ENCODE measurements at regions not wholly inside any gene's neighbourhood (a gene's known extent, or its start where the extent isn't known, plus 50 kb on each side); places are given as distances from the start of the nearest gene placed in this dataset.

- no peak for DNase-seq (ENCODE audit: low read depth in 1 of 2, low spot score in 1 of 2)
- no peak for TF ChIP-seq GABPA (IDR thresholded peaks at IDR 0.05; ENCODE audit: low read depth)
- no peak for TF ChIP-seq CTCF (IDR thresholded peaks at IDR 0.05; ENCODE audit: insufficient read depth, low read length)
- TF ChIP-seq POLR2AphosphoS5 (IDR thresholded peaks at IDR 0.05; ENCODE audit: low read depth), result no peak
- no peak for TF ChIP-seq REST (IDR thresholded peaks at IDR 0.05; ENCODE audit: insufficient replicate concordance, low read depth)
- TF ChIP-seq SPI1 (IDR thresholded peaks at IDR 0.05; ENCODE audit: borderline replicate concordance, low read depth), result no peak
- H3K4me3 ChIP-seq (replicated peaks; ENCODE audit: insufficient read depth, low read length), result no peak overlapping the region
- H3K27me3 ChIP-seq (ENCODE audit: insufficient read depth, poor library complexity, severe bottlenecking), result no peaks in the 10 kb centered on the region
- no peak overlapping the region for H3K27ac ChIP-seq (replicated peaks)
These were observed 144.7 kb upstream of the CPSF6 start for GRCh38 chr12:69094606-69095216.

- no peak for DNase-seq (ENCODE audit: low read depth in 1 of 2, low spot score in 1 of 2)
- no peaks in the 10 kb centered on the region for H3K27me3 ChIP-seq (ENCODE audit: insufficient read depth, poor library complexity, severe bottlenecking)
- TF ChIP-seq REST (IDR thresholded peaks at IDR 0.05; ENCODE audit: insufficient replicate concordance, low read depth), result no peak
- TF ChIP-seq GABPA (IDR thresholded peaks at IDR 0.05; ENCODE audit: low read depth), result no peak
- TF ChIP-seq CTCF (IDR thresholded peaks at IDR 0.05; ENCODE audit: insufficient read depth, low read length), result no peak
- no peak for TF ChIP-seq POLR2AphosphoS5 (IDR thresholded peaks at IDR 0.05; ENCODE audit: low read depth)
- no peak for TF ChIP-seq SPI1 (IDR thresholded peaks at IDR 0.05; ENCODE audit: borderline replicate concordance, low read depth)
- no peak overlapping the region for H3K27ac ChIP-seq (replicated peaks)
- no peak overlapping the region for H3K4me3 ChIP-seq (replicated peaks; ENCODE audit: insufficient read depth, low read length)
These were observed 143.4 kb upstream of the CPSF6 start for GRCh38 chr12:69095765-69096477.

DNA sequence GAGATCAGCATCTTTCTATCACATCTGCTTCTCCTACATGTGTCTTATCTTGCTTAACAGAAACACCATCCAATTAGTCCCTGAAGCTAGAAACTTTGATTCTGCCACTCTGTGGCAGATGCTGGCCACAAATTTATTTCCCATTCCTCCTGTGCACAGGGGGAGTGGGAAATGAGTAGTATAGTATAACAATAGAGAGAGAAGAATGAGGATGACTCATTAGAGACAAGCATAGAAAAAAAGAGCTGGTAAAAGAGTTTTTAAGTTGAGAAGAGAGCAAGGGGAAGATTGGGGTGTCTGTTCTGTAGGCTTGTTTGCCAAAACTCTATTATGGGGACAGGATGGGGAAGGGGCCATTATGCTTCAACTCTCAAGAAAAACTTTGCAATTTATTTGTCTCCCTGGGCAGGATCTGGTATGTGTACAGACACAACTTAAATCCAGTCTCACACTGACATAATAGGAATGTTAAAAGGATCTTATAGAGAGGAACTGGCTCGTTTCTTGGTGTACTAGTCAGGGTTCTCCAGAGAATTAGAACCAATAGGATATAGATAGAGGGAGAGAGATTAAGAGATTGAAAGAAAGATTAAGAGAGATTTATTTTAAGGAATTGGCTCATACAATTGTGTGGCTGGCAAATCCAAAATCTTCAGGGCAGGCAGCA, 142.6 kb upstream of the CPSF6 start:
- Histone ChIP-seq H3K27ac (replicated peaks) (no peak overlapping the region), H3K4me3 (replicated peaks; ENCODE audit: insufficient read depth, low read length) (no peak overlapping the region), H3K27me3 (ENCODE audit: insufficient read depth, poor library complexity, severe bottlenecking) (no peaks in the 10 kb centered on the region)
- DNase-seq (ENCODE audit: low read depth in 1 of 2, low spot score in 1 of 2), result no peak
- TF ChIP-seq CTCF (IDR thresholded peaks at IDR 0.05; ENCODE audit: insufficient read depth, low read length) (no peak), POLR2AphosphoS5 (IDR thresholded peaks at IDR 0.05; ENCODE audit: low read depth) (no peak), REST (IDR thresholded peaks at IDR 0.05; ENCODE audit: insufficient replicate concordance, low read depth) (no peak), GABPA (IDR thresholded peaks at IDR 0.05; ENCODE audit: low read depth) (no peak), SPI1 (IDR thresholded peaks at IDR 0.05; ENCODE audit: borderline replicate concordance, low read depth) (no peak)
